ENCODE measurements at regions not wholly inside any gene's neighbourhood (a gene's known extent, or its start where the extent isn't known, plus 50 kb on each side); places are given as distances from the start of the nearest gene placed in this dataset.

DNA sequence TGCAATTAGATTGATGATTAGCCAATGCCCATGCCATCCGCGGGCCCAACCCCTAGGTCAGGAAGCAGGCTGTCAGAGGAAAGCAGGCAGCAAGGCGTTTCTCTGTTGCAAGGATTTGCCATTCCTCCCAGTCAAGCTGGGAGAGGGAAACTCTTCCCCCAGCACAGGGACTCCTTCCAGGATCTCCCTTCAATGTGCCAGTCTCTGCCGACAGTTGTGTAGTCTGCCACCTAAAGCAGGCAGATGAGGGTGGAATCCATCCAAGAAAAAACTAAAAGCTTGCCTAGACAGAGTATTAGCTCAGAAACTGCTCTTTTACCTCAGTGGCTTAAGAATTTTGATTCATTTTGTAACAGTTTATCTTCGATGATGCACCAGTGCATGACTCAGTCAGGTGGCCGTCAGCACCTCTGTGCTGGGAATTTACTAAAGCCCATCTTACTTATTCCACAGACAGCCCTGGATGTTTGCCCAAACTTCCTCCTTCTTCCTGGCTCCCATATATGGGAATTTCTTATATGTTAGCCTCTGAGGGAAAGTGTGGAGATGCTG, 501.5 kb upstream of the THBS1 start:
- no peak for TF ChIP-seq CREB1 (CRISPR knock-in tag; IDR thresholded peaks at IDR 0.05)
- TF ChIP-seq, protein P1, sequence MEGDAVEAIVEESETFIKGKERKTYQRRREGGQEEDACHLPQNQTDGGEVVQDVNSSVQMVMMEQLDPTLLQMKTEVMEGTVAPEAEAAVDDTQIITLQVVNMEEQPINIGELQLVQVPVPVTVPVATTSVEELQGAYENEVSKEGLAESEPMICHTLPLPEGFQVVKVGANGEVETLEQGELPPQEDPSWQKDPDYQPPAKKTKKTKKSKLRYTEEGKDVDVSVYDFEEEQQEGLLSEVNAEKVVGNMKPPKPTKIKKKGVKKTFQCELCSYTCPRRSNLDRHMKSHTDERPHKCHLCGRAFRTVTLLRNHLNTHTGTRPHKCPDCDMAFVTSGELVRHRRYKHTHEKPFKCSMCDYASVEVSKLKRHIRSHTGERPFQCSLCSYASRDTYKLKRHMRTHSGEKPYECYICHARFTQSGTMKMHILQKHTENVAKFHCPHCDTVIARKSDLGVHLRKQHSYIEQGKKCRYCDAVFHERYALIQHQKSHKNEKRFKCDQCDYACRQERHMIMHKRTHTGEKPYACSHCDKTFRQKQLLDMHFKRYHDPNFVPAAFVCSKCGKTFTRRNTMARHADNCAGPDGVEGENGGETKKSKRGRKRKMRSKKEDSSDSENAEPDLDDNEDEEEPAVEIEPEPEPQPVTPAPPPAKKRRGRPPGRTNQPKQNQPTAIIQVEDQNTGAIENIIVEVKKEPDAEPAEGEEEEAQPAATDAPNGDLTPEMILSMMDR (IDR thresholded peaks at IDR 0.05): no peak
- TF ChIP-seq, protein P2, sequence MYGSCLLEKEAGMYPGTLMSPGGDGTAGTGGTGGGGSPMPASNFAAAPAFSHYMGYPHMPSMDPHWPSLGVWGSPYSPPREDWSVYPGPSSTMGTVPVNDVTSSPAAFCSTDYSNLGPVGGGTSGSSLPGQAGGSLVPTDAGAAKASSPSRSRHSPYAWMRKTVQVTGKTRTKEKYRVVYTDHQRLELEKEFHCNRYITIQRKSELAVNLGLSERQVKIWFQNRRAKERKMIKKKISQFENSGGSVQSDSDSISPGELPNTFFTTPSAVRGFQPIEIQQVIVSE (CRISPR knock-in tag; IDR thresholded peaks at IDR 0.05; ENCODE audit: borderline replicate concordance): no peak
- no peak for TF ChIP-seq EMX1 (CRISPR knock-in tag; IDR thresholded peaks at IDR 0.05)
- no peak for TF ChIP-seq TCF7 (CRISPR knock-in tag; IDR thresholded peaks at IDR 0.05; ENCODE audit: low read depth)
- TF ChIP-seq E2F1 (CRISPR knock-in tag; IDR thresholded peaks at IDR 0.05): no peak
- TF ChIP-seq, protein P3, sequence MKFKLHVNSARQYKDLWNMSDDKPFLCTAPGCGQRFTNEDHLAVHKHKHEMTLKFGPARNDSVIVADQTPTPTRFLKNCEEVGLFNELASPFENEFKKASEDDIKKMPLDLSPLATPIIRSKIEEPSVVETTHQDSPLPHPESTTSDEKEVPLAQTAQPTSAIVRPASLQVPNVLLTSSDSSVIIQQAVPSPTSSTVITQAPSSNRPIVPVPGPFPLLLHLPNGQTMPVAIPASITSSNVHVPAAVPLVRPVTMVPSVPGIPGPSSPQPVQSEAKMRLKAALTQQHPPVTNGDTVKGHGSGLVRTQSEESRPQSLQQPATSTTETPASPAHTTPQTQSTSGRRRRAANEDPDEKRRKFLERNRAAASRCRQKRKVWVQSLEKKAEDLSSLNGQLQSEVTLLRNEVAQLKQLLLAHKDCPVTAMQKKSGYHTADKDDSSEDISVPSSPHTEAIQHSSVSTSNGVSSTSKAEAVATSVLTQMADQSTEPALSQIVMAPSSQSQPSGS (CRISPR knock-in tag; IDR thresholded peaks at IDR 0.05; ENCODE audit: borderline replicate concordance, low read depth): no peak
- TF ChIP-seq JUN (CRISPR knock-in tag; IDR thresholded peaks at IDR 0.05): no peak
- TF ChIP-seq ZNF671 (CRISPR knock-in tag; IDR thresholded peaks at IDR 0.05): no peak
- TF ChIP-seq, protein P4, sequence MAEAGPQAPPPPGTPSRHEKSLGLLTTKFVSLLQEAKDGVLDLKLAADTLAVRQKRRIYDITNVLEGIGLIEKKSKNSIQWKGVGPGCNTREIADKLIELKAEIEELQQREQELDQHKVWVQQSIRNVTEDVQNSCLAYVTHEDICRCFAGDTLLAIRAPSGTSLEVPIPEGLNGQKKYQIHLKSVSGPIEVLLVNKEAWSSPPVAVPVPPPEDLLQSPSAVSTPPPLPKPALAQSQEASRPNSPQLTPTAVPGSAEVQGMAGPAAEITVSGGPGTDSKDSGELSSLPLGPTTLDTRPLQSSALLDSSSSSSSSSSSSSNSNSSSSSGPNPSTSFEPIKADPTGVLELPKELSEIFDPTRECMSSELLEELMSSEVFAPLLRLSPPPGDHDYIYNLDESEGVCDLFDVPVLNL (CRISPR knock-in tag; IDR thresholded peaks at IDR 0.05; ENCODE audit: borderline replicate concordance, low read depth): no peak
